Pancreas (tissue), 10 donors: ENCODE measurements at regions not wholly inside any gene's neighbourhood (a gene's known extent, or its start where the extent isn't known, plus 50 kb on each side); places are given as distances from the start of the nearest gene placed in this dataset.

Source experiments
- ATAC-seq, 4 donors: fragments of 200-7000 bp; cut with Tn5 transposase; one replicate each; pipeline versions ENCODE4 v1.8.0 to v1.9.1; 2020; ENCODE audit warnings: mild to moderate bottlenecking in 4 of 4, moderate library complexity in 4 of 4
- DNase-seq, 6 donors: peaks; one replicate each; pipeline ENCODE4 v3.0.0-alpha.2; 2020
- FAIRE-seq: peaks from 2 replicates; lab custom pipeline; 2012; peaks lifted over from hg19 to GRCh38; lab: Jason Lieb, UNC
- H3K27ac ChIP-seq, 4 donors: fragments of 200-600 bp; sonication (generic); 1 replicate in 3 of 4; 2 replicates in 1 of 4; pipeline versions ENCODE4 v1.5.0 to v1.8.0; 2020
- H3K27me3 ChIP-seq, 4 donors: fragments of 200-600 bp; one replicate each; pipeline ENCODE4 v1.8.0; 2021
- H3K36me3 ChIP-seq, 3 donors: fragments of 200-600 bp; sonication (generic) in 1 of 3; one replicate each; pipeline versions ENCODE4 v1.5.0 to v1.8.0; 2020 to 2021
- H3K4me1 ChIP-seq, 3 donors: fragments of 200-600 bp; one replicate each; pipeline ENCODE4 v1.8.0; 2021
- H3K4me3 ChIP-seq, 4 donors: fragments of 200-600 bp; sonication (generic) in 2 of 4; one replicate each; pipeline versions ENCODE4 v1.5.0 to v1.8.0; 2020 to 2021
- H3K9me3 ChIP-seq, 4 donors: fragments of 200-600 bp; one replicate each; pipeline ENCODE4 v1.8.0; 2021
- WGBS, 2 donors: extraction: QIAGEN DNeasy Blood & Tissue Kit; methylation state at CpG; one replicate each; pipeline ENCODE4 v1.1.7; 2013; 5-methylcytosine and 5-hydroxymethylcytosine counted together
- intact Hi-C, 3 donors: fragments of 100-400 bp; cut with DNase I; formaldehyde crosslinking; loops; one replicate each; pipeline versions ENCODE4 v1.11.1 to v1.14.2; 2022
- TF ChIP-seq, protein P1 (sequence below), 4 donors: fragments of 200-600 bp; sonication (generic) in 3 of 4; IDR thresholded peaks; one replicate each; pipeline versions ENCODE4 v1.5.0 to v1.8.0; 2021; ENCODE audit warnings: antibody characterized with exemption in 4 of 4
- donor health status: healthy with polysubstance abuse.
- donor health status: DM: no; HTN: no; CAD: no; lungs with moderate emphysema.
- donor health status: DM: no; HTN: no; CAD: no.
- donor health status: control.
- donor health status: control.
- donor health status: Bipolar disorder and iron deficiency.
- donor health status: DM: yes; HTN: yes; CAD: no.
- donor health status: DM: no; HTN: no; CAD: no.
- donor health status: DM: no; HTN: no; CAD: no.
- donor health status: DM: yes; HTN: yes; CAD: no.

- 90 to 93% methylated on average over 3 of the region's 3 CpGs for WGBS, 2 donors
These were observed 50.6 kb upstream of the ZEB2 start for GRCh38 chr2:144570566-144570965.

More at GRCh38 chr2:144570566-144570965, 50.6 kb upstream of the ZEB2 start:
- H3K4me3 ChIP-seq, result no peak overlapping the region
- no peak overlapping the region for H3K27ac ChIP-seq
- DNase-seq (no peak), FAIRE-seq (no peak), ATAC-seq (no peak)
- TF ChIP-seq, protein P1, sequence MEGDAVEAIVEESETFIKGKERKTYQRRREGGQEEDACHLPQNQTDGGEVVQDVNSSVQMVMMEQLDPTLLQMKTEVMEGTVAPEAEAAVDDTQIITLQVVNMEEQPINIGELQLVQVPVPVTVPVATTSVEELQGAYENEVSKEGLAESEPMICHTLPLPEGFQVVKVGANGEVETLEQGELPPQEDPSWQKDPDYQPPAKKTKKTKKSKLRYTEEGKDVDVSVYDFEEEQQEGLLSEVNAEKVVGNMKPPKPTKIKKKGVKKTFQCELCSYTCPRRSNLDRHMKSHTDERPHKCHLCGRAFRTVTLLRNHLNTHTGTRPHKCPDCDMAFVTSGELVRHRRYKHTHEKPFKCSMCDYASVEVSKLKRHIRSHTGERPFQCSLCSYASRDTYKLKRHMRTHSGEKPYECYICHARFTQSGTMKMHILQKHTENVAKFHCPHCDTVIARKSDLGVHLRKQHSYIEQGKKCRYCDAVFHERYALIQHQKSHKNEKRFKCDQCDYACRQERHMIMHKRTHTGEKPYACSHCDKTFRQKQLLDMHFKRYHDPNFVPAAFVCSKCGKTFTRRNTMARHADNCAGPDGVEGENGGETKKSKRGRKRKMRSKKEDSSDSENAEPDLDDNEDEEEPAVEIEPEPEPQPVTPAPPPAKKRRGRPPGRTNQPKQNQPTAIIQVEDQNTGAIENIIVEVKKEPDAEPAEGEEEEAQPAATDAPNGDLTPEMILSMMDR (IDR thresholded peaks at IDR 0.05), result no peak
- intact Hi-C loops, result no loop called here
- H3K27me3 ChIP-seq, result no peaks in the 10 kb centered on the region
- H3K4me1 ChIP-seq, result no peaks in the 10 kb centered on the region
- no peaks in the 10 kb centered on the region for H3K9me3 ChIP-seq
- H3K36me3 ChIP-seq, result no peaks in the 10 kb centered on the region
